Suprapubic skin (tissue), 4 donors: ENCODE measurements at regions not wholly inside any gene's neighbourhood (a gene's known extent, or its start where the extent isn't known, plus 50 kb on each side); places are given as distances from the start of the nearest gene placed in this dataset.
"Not testable (repeated sequence)": the region's sequence is repeated elsewhere in the genome, so short reads cannot be mapped to it uniquely, and the experiment has no call there.

Experiments used
- DNase-seq, 2 donors: peaks; one replicate each; pipeline ENCODE4 v3.0.0-alpha.2; 2019; ENCODE audit warnings: low spot score in 2 of 2
- H3K27ac ChIP-seq: fragments of 200-600 bp; sonication (generic); one replicate; pipeline ENCODE4 v1.5.1; 2019
- H3K27me3 ChIP-seq: fragments of 200-600 bp; sonication (generic); one replicate; pipeline ENCODE4 v1.5.1; 2019
- H3K36me3 ChIP-seq: fragments of 200-600 bp; sonication (generic); one replicate; pipeline ENCODE4 v1.5.1; 2019
- H3K4me1 ChIP-seq: fragments of 200-600 bp; sonication (generic); one replicate; pipeline ENCODE4 v1.5.1; 2019
- H3K4me3 ChIP-seq: fragments of 200-600 bp; sonication (generic); one replicate; pipeline ENCODE4 v1.5.1; 2019; ENCODE audit warnings: mild to moderate bottlenecking
- H3K9me3 ChIP-seq: fragments of 200-600 bp; sonication (generic); one replicate; pipeline ENCODE4 v1.5.1; 2019
- CTCF ChIP-seq, 2 donors: fragments of 200-600 bp in 1 of 2; fragments of 450-650 bp in 1 of 2; sonication (generic) in 1 of 2; IDR thresholded peaks; one replicate each; pipeline ENCODE4 v1.5.1; 2016 to 2019; ENCODE audit warnings: antibody characterized with exemption in 2 of 2, mild to moderate bottlenecking in 1 of 2, moderate library complexity in 1 of 2
- EP300 ChIP-seq: sonication (generic); formaldehyde crosslinking; IDR thresholded peaks from one replicate; pipeline ENCODE4 v1.6.1; 2017; ENCODE audit warnings: antibody characterized with exemption
- POLR2A ChIP-seq, 2 donors: fragments of 450-650 bp; IDR thresholded peaks; one replicate each; pipeline ENCODE4 v1.6.1; 2017; ENCODE audit warnings: antibody characterized with exemption in 2 of 2, mild to moderate bottlenecking in 2 of 2, moderate library complexity in 2 of 2
- POLR2AphosphoS5 ChIP-seq, 3 donors: sonication (generic); formaldehyde crosslinking; IDR thresholded peaks; one replicate each; pipeline ENCODE4 v1.6.1; 2017; ENCODE audit warnings: antibody characterized with exemption in 3 of 3
- WGBS: methylation state at CpG from one replicate; pipeline ENCODE4 v1.1.5; 2018; 5-methylcytosine and 5-hydroxymethylcytosine counted together

- H3K27me3 ChIP-seq: no peaks in the 10 kb centered on the region
- H3K4me3 ChIP-seq: no peak overlapping the region
- H3K27ac ChIP-seq: no peak overlapping the region
- no peaks in the 10 kb centered on the region for H3K36me3 ChIP-seq
- WGBS: 94% methylated on average over 5 of the region's 5 CpGs
- peaks cover 8% of the 10 kb centered on the region for H3K4me1 ChIP-seq
- no peaks in the 10 kb centered on the region for H3K9me3 ChIP-seq
- TF ChIP-seq POLR2AphosphoS5 (IDR thresholded peaks at IDR 0.05): no peak
- TF ChIP-seq POLR2A (IDR thresholded peaks at IDR 0.05): no peak
- TF ChIP-seq CTCF (IDR thresholded peaks at IDR 0.05): no peak
- no peak for TF ChIP-seq EP300
- no peak for DNase-seq
These were observed 114.6 kb upstream of the HS3ST2 start for GRCh38 chr16:22699356-22699755.

DNA sequence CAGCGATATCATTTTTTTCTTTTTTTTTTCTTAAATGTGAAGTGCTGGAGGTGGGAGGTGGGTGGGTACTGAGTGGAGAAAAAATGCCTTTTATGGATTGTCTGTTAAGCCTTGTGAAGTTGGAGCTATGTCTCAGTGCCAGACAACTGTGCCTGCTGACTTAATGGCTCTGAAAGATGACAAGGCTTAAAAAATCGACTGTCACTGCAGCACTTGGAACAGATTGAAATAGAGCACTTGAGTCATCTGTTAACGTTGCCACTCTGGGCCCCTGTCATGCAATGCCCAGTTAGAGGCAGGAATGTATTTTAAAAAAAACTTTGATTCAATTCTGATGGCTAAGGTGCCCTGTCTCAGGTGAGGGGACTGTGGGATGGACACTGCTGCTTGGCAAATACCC, 108.2 kb upstream of the HS3ST2 start:
- TF ChIP-seq CTCF (IDR thresholded peaks at IDR 0.05): no peak
- DNase-seq: no peak
- no peaks in the 10 kb centered on the region for H3K36me3 ChIP-seq
- no peaks in the 10 kb centered on the region for H3K4me1 ChIP-seq
- H3K27ac ChIP-seq: no peak overlapping the region
- 58% methylated on average over 3 of the region's 3 CpGs for WGBS
- no peaks in the 10 kb centered on the region for H3K9me3 ChIP-seq
- no peaks in the 10 kb centered on the region for H3K27me3 ChIP-seq
- no peak overlapping the region for H3K4me3 ChIP-seq

- DNase-seq: no peak
- Histone ChIP-seq H3K4me1 (no peaks in the 10 kb centered on the region), H3K27me3 (no peaks in the 10 kb centered on the region), H3K27ac (no peak overlapping the region), H3K9me3 (no peaks in the 10 kb centered on the region), H3K4me3 (no peak overlapping the region), H3K36me3 (no peaks in the 10 kb centered on the region)
- WGBS: 72% methylated on average over 1 of the region's 1 CpG
- TF ChIP-seq EP300: no peak
- TF ChIP-seq POLR2A (IDR thresholded peaks at IDR 0.05): no peak
- no peak for TF ChIP-seq CTCF (IDR thresholded peaks at IDR 0.05)
- no peak for TF ChIP-seq POLR2AphosphoS5 (IDR thresholded peaks at IDR 0.05)
These were observed 103.6 kb upstream of the HS3ST2 start for GRCh38 chr16:22710326-22710725.

DNA sequence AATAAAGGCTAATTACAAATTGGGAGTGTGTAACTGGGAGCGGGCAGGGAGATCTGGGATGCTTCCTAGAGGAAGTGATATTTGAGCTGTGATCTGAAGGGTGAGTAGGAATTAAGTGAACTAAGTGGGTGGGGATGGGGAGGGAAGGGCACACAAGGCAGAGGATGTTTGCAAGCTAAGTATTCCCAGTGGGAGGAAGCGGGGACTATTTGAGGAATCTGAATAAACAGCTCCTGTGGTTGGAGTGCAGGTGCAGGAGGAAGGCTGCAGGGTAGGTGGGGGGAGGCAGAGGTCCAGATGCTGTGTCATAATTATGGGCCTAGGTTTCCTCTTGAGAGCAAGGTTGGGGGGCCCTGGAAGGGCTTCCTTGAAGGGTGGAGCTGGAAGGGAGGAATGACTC, 102.1 kb upstream of the HS3ST2 start:
- Histone ChIP-seq H3K9me3 (no peaks in the 10 kb centered on the region), H3K4me1 (no peaks in the 10 kb centered on the region), H3K4me3 (no peak overlapping the region), H3K27ac (no peak overlapping the region), H3K27me3 (no peaks in the 10 kb centered on the region), H3K36me3 (no peaks in the 10 kb centered on the region)
- 93% methylated on average over 2 of the region's 2 CpGs for WGBS
- TF ChIP-seq POLR2AphosphoS5 (IDR thresholded peaks at IDR 0.05) (no peak), EP300 (no peak), POLR2A (IDR thresholded peaks at IDR 0.05) (no peak), CTCF (IDR thresholded peaks at IDR 0.05) (no peak)
- no peak for DNase-seq

GRCh38 chr16:22712471-22712870, 101.5 kb upstream of the HS3ST2 start:
- H3K27ac ChIP-seq: no peak overlapping the region
- no peaks in the 10 kb centered on the region for H3K4me1 ChIP-seq
- WGBS: 98% methylated on average over 5 of the region's 5 CpGs
- no peak for DNase-seq
- TF ChIP-seq CTCF (IDR thresholded peaks at IDR 0.05): no peak
- no peak for TF ChIP-seq POLR2AphosphoS5 (IDR thresholded peaks at IDR 0.05)
- no peak for TF ChIP-seq EP300
- TF ChIP-seq POLR2A (IDR thresholded peaks at IDR 0.05): no peak
- no peaks in the 10 kb centered on the region for H3K36me3 ChIP-seq
- H3K27me3 ChIP-seq: no peaks in the 10 kb centered on the region
- H3K9me3 ChIP-seq: no peaks in the 10 kb centered on the region
- no peak overlapping the region for H3K4me3 ChIP-seq

DNA sequence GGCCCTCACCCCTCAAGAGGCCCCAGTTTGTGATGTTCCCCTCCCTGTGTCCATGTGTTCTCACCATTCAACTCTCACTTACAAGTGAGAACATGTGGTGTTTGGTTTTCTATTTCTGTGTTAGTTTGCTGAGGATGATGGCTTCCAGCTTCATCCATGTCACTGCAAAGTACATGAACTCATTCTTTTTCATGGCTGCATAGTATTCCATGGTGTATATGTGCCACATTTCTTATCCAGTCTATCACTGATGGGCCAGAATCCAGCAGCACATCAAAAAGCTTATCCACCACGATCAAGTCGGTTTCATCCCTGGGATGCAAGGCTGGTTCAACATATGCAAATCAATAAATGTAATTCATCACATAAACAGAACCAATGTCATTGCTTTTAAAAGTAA, 95.4 kb upstream of the HS3ST2 start:
- WGBS: 100% methylated on average over 2 of the region's 2 CpGs
- not testable (repeated sequence) for H3K27ac ChIP-seq, DNase-seq, H3K27me3 ChIP-seq, H3K9me3 ChIP-seq, H3K4me3 ChIP-seq, H3K36me3 ChIP-seq, H3K4me1 ChIP-seq
